GM12878 (cell line): ENCODE measurements at regions not wholly inside any gene's neighbourhood (a gene's known extent, or its start where the extent isn't known, plus 50 kb on each side); places are given as distances from the start of the nearest gene placed in this dataset.
A peak's percentile ranks its signal among the peaks of the same experiment; 100 is the strongest.

ENCODE experiments used
- ATAC-seq: fragments of 200-7000 bp; cut with Tn5 transposase; 3 replicates; pipeline ENCODE4 v1.9.1; 2020; ENCODE audit warnings: mild to moderate bottlenecking, moderate library complexity
- BruUV-seq: library from RNA; stranded (reverse); fragments of 400-500 nt; replicated peaks from 2 replicates; lab custom pipeline; 2021; lab: Mats Ljungman, UMichigan
- CTCF ChIA-PET: fragments of 300-600 bp; sonication (Branson Sonifier 250); formaldehyde crosslinking; extraction: SDS; loops from one replicate; lab custom pipeline; 2021; ENCODE audit warnings: inconsistent platforms; lab: Yijun Ruan, JAX
- POLR2A ChIA-PET: fragments of 350-600 bp; formaldehyde crosslinking; extraction: SDS; loops from one replicate; lab custom pipeline; 2021; ENCODE audit warnings: inconsistent platforms; lab: Charles Lee
- RAD21 ChIA-PET: fragments of 300-600 bp; sonication (Branson Sonifier 250); formaldehyde crosslinking; loops from one replicate; lab custom pipeline; 2023; ENCODE audit warnings: antibody characterized with exemption; ENCODE audit not compliant: unreplicated experiment; lab: Charles Lee
- SMC1A ChIA-PET: fragments of 300-600 bp; sonication (Branson Sonifier 250); formaldehyde crosslinking; loops from one replicate; lab custom pipeline; 2023; ENCODE audit not compliant: unreplicated experiment, uncharacterized antibody; lab: Charles Lee
- DNase-seq: peaks from one replicate; pipeline ENCODE4 v3.0.0-alpha.2; 2011; ENCODE audit warnings: low read depth, low spot score
- FAIRE-seq: peaks from 3 replicates; lab custom pipeline; 2011; peaks lifted over from hg19 to GRCh38; lab: Jason Lieb, UNC
- H2AFZ ChIP-seq: 2 replicates; pipeline ENCODE4 v1.6.0; 2011; ENCODE audit warnings: low read depth, low read length, control low read depth; ENCODE audit not compliant: control insufficient read depth
- H3K27ac ChIP-seq: 2 replicates; pipeline ENCODE4 v1.5.1; 2011; ENCODE audit warnings: control low read depth; ENCODE audit not compliant: control insufficient read depth, insufficient read depth
- H3K27me3 ChIP-seq, 2 experiments: replicated peaks in 1 of 2; 2 replicates each; pipeline versions ENCODE4 v1.6.0 to v1.6.1; 2011; ENCODE audit warnings: low read length in 1 of 2; ENCODE audit not compliant: control insufficient read depth in 2 of 2, insufficient read depth in 2 of 2
- H3K36me3 ChIP-seq, 2 experiments: 2 replicates each; pipeline ENCODE4 v1.5.1; 2011; ENCODE audit warnings: low read length in 1 of 2; ENCODE audit not compliant: control insufficient read depth in 2 of 2, insufficient read depth in 2 of 2
- H3K4me1 ChIP-seq: 2 replicates; pipeline ENCODE4 v1.6.1; 2011; ENCODE audit warnings: mild to moderate bottlenecking, low read length, moderate library complexity, mixed read lengths; ENCODE audit not compliant: control insufficient read depth, insufficient read depth
- H3K4me2 ChIP-seq: 2 replicates; pipeline ENCODE4 v1.6.0; 2011; ENCODE audit warnings: control low read depth; ENCODE audit not compliant: control insufficient read depth, insufficient read depth
- H3K4me3 ChIP-seq: fragments of 200-600 bp; sonication (generic); 2 replicates; pipeline ENCODE4 v1.5.1; 2016
- H3K79me2 ChIP-seq: 2 replicates; pipeline ENCODE4 v1.6.0; 2011; ENCODE audit warnings: low read length; ENCODE audit not compliant: control insufficient read depth, insufficient read depth
- H3K9ac ChIP-seq: 2 replicates; pipeline ENCODE4 v1.8.0; 2011; ENCODE audit warnings: low read length, control low read depth, mixed read lengths; ENCODE audit not compliant: control insufficient read depth, insufficient read depth
- H3K9me3 ChIP-seq: replicated peaks from 3 replicates; pipeline ENCODE4 v1.5.1; 2011; ENCODE audit warnings: mild to moderate bottlenecking, low read length; ENCODE audit not compliant: control insufficient read depth, insufficient read depth
- H4K20me1 ChIP-seq: 2 replicates; pipeline ENCODE4 v1.6.0; 2011; ENCODE audit not compliant: control insufficient read depth, insufficient read depth
- FOXK2 ChIP-seq: fragments of 450-650 bp; IDR thresholded peaks from 2 replicates; pipeline ENCODE4 v1.6.1; 2017; ENCODE audit warnings: mild to moderate bottlenecking, moderate library complexity
- KLF5 ChIP-seq: fragments of 450-650 bp; IDR thresholded peaks from 2 replicates; pipeline ENCODE4 v1.6.1; 2014; ENCODE audit warnings: mild to moderate bottlenecking; ENCODE audit not compliant: partially characterized antibody
- NBN ChIP-seq: fragments of 450-650 bp; IDR thresholded peaks from 2 replicates; pipeline ENCODE4 v1.6.1; 2016
- SUZ12 ChIP-seq: fragments of 200-600 bp; sonication (generic); IDR thresholded peaks from one replicate; pipeline ENCODE4 v1.6.1; 2018; ENCODE audit warnings: antibody characterized with exemption, mild to moderate bottlenecking; ENCODE audit not compliant: unreplicated experiment
- TAF1 ChIP-seq: IDR thresholded peaks from 2 replicates; pipeline ENCODE4 v1.6.1; 2011; ENCODE audit warnings: mild to moderate bottlenecking, low read depth, low read length, borderline replicate concordance
- YBX1 ChIP-seq: fragments of 450-650 bp; IDR thresholded peaks from 2 replicates; pipeline ENCODE4 v1.6.1; 2016; ENCODE audit warnings: antibody characterized with exemption
- WGBS: methylation state at CpG from one replicate; pipeline ENCODE4 v1.1.6; 2016; ENCODE audit warnings: low lambda C conversion rate; ENCODE audit not compliant: insufficient replicate concordance, insufficient coverage; ENCODE audit errors: missing lambda C conversion rate; 5-methylcytosine and 5-hydroxymethylcytosine counted together
- in situ Hi-C: fragments of 300-500 bp; cut with MboI; formaldehyde crosslinking; loops from 9 replicates; pipeline ENCODE4 v1.14.3; 2018; ENCODE audit warnings: mixed read lengths
- intact Hi-C: fragments of 100-400 bp; cut with micrococcal nuclease; formaldehyde crosslinking; loops from one replicate; pipeline ENCODE4 v1.14.2; 2022; ENCODE audit not compliant: unreplicated experiment
- TF ChIP-seq, protein P1 (sequence below): fragments of 450-650 bp; IDR thresholded peaks from 2 replicates; pipeline ENCODE4 v1.6.1; 2018; ENCODE audit warnings: mild to moderate bottlenecking, low read depth, moderate library complexity; ENCODE audit not compliant: partially characterized antibody

DNA sequence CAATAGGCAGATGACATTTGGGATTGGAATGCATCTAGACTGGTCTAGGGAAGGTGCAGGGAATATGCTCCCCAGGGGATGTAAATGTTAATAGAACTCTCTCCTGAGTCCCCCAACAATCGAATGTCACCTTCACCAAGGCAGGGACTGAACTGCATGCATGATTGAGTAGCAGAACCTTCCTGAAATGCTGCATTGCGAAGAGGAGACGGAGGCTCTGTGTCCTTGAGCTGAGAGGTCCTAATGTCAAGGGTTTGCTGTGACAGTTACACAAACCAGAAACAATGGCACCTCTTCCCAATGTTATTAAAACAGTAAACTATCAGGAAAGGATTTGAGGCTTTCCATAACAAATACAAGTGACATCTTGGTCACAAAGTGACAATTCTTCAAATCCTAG, 117.5 kb upstream of the SFSWAP start:
- no TSS peak for BruUV-seq
- CTCF ChIA-PET: no interaction called here
- Histone ChIP-seq H3K4me3 (no peak overlapping the region), H2AFZ (no peak overlapping the region; the same call in 1 of the 2 replicates), H3K27me3 (no peaks in the 10 kb centered on the region; a peak in 1 of 4 replicates), H3K36me3 (no peaks in the 10 kb centered on the region), H3K4me1 (peaks cover 19% of the 10 kb centered on the region), H4K20me1 (no peaks in the 10 kb centered on the region), H3K4me2 (peak overlapping the region; percentile 46; the same call in 1 of the 2 replicates), H3K9me3 (no peaks in the 10 kb centered on the region; the same call in 2 of the 3 replicates), H3K9ac (no peak overlapping the region), H3K79me2 (no peaks in the 10 kb centered on the region), H3K27ac (peak overlapping the region; percentile 59; the same call in 1 of the 2 replicates)
- POLR2A ChIA-PET: no interaction called here
- SMC1A ChIA-PET: no interaction called here
- RAD21 ChIA-PET: no interaction called here
- in situ Hi-C loops: no loop called here
- intact Hi-C loops: no loop called here
- FAIRE-seq: no peak
- no peak for ATAC-seq
- DNase-seq: no peak
- WGBS: 35% methylated on average over 3 of the region's 3 CpGs
- TF ChIP-seq SUZ12: no peak
- TF ChIP-seq KLF5: no peak
- TF ChIP-seq, protein P1, sequence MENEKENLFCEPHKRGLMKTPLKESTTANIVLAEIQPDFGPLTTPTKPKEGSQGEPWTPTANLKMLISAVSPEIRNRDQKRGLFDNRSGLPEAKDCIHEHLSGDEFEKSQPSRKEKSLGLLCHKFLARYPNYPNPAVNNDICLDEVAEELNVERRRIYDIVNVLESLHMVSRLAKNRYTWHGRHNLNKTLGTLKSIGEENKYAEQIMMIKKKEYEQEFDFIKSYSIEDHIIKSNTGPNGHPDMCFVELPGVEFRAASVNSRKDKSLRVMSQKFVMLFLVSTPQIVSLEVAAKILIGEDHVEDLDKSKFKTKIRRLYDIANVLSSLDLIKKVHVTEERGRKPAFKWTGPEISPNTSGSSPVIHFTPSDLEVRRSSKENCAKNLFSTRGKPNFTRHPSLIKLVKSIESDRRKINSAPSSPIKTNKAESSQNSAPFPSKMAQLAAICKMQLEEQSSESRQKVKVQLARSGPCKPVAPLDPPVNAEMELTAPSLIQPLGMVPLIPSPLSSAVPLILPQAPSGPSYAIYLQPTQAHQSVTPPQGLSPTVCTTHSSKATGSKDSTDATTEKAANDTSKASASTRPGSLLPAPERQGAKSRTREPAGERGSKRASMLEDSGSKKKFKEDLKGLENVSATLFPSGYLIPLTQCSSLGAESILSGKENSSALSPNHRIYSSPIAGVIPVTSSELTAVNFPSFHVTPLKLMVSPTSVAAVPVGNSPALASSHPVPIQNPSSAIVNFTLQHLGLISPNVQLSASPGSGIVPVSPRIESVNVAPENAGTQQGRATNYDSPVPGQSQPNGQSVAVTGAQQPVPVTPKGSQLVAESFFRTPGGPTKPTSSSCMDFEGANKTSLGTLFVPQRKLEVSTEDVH: no peak
- no peak for TF ChIP-seq NBN
- no peak for TF ChIP-seq YBX1
- no peak for TF ChIP-seq FOXK2
- no peak for TF ChIP-seq TAF1
